Brain microvascular endothelial cell (primary cell): ENCODE measurements at regions not wholly inside any gene's neighbourhood (a gene's known extent, or its start where the extent isn't known, plus 50 kb on each side); places are given as distances from the start of the nearest gene placed in this dataset.

Source experiments
- DNase-seq: peaks from one replicate; pipeline ENCODE4 v3.0.0-alpha.2; 2020
- H3K27ac ChIP-seq: fragments of 250-450 bp; sonication (Bioruptor Pico); 2 replicates; pipeline ENCODE4 v1.5.1; 2020; ENCODE audit warnings: mild to moderate bottlenecking, moderate library complexity
- H3K27me3 ChIP-seq: fragments of 250-450 bp; sonication (Bioruptor Pico); replicated peaks from 2 replicates; pipeline ENCODE4 v1.5.1; 2020; ENCODE audit warnings: mild to moderate bottlenecking
- H3K36me3 ChIP-seq: fragments of 250-450 bp; sonication (Bioruptor Pico); replicated peaks from 2 replicates; pipeline ENCODE4 v1.5.1; 2020; ENCODE audit warnings: mild to moderate bottlenecking
- H3K4me3 ChIP-seq: 2 replicates; pipeline ENCODE4 v1.5.1; 2011; ENCODE audit warnings: low read depth, mild to moderate bottlenecking, control low read depth, low read length, moderate library complexity
- in situ Hi-C: cut with HindIII; loops from 2 replicates; pipeline ENCODE4 v1.10.0; 2017; ENCODE audit warnings: low sequenced_read_pairs, low pct_ligation_motif_present
- TF ChIP-seq, protein P1 (sequence below): IDR thresholded peaks from 2 replicates; pipeline ENCODE4 v1.5.1; 2011; ENCODE audit warnings: low read depth, mild to moderate bottlenecking, moderate library complexity, low read length, control low read depth, inconsistent platforms; ENCODE audit errors: missing control alignments

DNA sequence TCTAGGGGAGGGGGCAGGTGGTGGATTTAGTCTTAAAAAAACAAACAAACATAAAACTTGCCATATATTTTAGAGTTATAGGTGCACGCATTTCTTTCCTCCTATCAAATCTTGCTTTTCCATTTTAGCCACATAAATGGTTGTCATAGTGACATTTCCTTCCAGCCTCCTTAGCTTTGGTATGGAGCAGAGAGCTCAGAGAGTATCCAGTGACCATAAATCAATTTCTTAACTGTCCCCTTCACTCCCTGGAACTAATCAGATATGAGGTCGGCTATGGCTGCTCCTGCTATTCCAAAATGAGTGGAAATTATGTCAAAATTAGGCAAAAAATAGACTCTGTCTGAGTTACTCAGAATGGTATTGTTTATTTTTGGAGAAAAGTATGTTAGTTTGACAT is 164.5 kb downstream of the EBLN2 start:
- DNase-seq: no peak
- TF ChIP-seq, protein P1, sequence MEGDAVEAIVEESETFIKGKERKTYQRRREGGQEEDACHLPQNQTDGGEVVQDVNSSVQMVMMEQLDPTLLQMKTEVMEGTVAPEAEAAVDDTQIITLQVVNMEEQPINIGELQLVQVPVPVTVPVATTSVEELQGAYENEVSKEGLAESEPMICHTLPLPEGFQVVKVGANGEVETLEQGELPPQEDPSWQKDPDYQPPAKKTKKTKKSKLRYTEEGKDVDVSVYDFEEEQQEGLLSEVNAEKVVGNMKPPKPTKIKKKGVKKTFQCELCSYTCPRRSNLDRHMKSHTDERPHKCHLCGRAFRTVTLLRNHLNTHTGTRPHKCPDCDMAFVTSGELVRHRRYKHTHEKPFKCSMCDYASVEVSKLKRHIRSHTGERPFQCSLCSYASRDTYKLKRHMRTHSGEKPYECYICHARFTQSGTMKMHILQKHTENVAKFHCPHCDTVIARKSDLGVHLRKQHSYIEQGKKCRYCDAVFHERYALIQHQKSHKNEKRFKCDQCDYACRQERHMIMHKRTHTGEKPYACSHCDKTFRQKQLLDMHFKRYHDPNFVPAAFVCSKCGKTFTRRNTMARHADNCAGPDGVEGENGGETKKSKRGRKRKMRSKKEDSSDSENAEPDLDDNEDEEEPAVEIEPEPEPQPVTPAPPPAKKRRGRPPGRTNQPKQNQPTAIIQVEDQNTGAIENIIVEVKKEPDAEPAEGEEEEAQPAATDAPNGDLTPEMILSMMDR: no peak
- H3K27ac ChIP-seq: no peak overlapping the region
- no peaks in the 10 kb centered on the region for H3K27me3 ChIP-seq
- in situ Hi-C loops: no loop called here
- no peaks in the 10 kb centered on the region for H3K36me3 ChIP-seq
- no peak overlapping the region for H3K4me3 ChIP-seq

GRCh38 chr3:73228000-73228399 is 166.5 kb downstream of the EBLN2 start:
- in situ Hi-C loops: no loop called here
- TF ChIP-seq, protein P1: no peak
- Histone ChIP-seq H3K36me3 (no peaks in the 10 kb centered on the region), H3K4me3 (no peak overlapping the region), H3K27ac (no peak overlapping the region), H3K27me3 (no peaks in the 10 kb centered on the region)
- no peak for DNase-seq

DNA sequence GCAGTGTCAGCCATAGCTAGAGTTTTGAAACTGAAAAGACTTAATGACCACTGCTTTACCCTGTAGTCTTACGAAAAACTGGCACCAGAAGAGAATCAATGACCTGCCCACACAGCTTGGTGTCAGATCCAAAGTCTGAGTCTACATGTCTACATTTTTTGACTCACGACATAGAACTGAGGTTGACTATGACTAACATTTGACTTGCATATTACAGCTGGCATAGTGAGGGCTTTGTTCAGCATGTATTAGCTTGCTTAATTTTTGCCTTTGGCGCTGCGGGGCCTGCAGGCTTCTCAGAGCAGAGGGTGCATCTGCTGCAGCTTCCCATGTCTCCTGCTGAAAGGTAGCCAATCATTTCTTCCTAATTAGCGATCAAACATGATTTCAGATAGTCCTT is 167.0 kb downstream of the EBLN2 start:
- TF ChIP-seq, protein P1: no peak
- H3K4me3 ChIP-seq: no peak overlapping the region
- no peaks in the 10 kb centered on the region for H3K27me3 ChIP-seq
- no peaks in the 10 kb centered on the region for H3K36me3 ChIP-seq
- no peak for DNase-seq
- in situ Hi-C loops: no loop called here
- no peak overlapping the region for H3K27ac ChIP-seq

DNA sequence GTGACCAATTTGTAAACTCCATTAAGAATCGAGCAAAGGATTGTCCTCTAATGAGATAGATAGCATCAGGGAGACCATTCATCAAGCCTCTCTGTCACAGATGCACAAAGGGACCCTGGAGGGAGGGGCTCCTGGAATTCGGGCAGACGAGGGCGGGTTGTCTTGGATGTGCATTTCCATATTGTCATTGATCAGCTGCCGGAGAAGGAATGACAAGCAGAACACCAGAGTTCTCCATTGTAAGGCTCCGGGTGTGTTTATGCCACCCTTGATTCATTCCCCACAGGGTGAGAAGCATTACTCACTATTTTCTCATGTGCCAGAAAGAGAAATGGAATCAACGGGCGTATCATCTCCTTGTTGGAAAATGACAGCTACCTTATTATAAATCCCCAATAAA is 167.5 kb downstream of the EBLN2 start:
- no peak for DNase-seq
- in situ Hi-C loops: no loop called here
- H3K27me3 ChIP-seq: no peaks in the 10 kb centered on the region
- H3K27ac ChIP-seq: no peak overlapping the region
- H3K4me3 ChIP-seq: no peak overlapping the region
- no peaks in the 10 kb centered on the region for H3K36me3 ChIP-seq
- TF ChIP-seq, protein P1: no peak

DNA sequence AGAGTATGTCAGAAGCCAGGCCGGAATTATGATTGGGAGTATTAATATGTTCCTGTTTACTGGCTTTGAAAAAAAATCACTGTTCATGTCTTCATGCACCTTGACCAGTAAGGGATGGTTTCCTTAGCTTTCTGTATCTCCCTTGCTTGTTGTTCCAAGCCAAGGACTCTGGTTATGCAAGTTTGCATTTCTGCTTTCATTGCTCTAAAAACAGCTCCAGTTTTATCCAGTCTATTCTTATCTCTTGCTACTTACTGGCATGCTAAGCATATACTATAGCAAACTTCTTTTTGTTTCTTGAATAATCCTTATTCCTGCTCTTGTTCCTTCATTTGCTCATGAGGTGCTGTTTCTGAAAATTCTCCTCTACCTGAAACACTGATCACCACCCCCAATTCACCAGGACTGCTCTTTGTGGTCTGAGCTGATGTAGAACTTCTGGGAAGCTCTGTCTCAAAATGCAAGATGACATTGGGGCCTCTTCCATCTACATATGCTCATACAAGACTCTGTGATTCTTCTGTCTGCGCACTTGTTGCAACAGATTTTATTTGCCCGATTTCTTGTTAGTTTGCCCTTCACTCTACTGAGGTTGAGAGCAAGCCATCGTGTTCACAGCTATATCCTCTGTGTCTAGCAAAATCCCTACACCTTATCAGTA is 173.0 kb downstream of the EBLN2 start:
- Histone ChIP-seq H3K27me3 (no peaks in the 10 kb centered on the region), H3K4me3 (no peak overlapping the region), H3K27ac (no peak overlapping the region), H3K36me3 (no peaks in the 10 kb centered on the region)
- TF ChIP-seq, protein P1: no peak
- in situ Hi-C loops: no loop called here
- DNase-seq: no peak

DNA sequence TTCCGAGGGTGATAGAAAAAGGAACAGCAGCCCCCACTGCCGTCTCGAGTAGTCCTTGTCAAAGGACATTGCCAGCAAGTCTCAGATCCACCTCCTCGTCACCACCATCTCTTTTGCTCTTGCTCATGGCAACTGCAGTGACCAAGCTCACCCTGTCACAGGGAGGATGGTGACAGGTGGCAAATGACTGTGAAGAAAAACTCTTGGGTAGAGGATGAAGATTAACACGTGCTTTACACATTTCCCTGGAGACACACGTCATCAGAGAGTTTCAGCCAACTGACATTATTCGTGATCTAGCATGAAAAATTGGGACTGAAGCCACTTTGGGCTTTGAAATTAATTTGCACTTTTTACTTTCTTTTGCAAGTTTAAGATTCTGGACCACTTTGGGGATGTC is 174.3 kb downstream of the EBLN2 start:
- Histone ChIP-seq H3K27ac (no peak overlapping the region), H3K4me3 (no peak overlapping the region), H3K27me3 (no peaks in the 10 kb centered on the region), H3K36me3 (no peaks in the 10 kb centered on the region)
- in situ Hi-C loops: no loop called here
- TF ChIP-seq, protein P1: no peak
- DNase-seq: no peak
